ENCODE measurements at regions not wholly inside any gene's neighbourhood (a gene's known extent, or its start where the extent isn't known, plus 50 kb on each side); places are given as distances from the start of the nearest gene placed in this dataset.

- TF ChIP-seq CTCF (IDR thresholded peaks at IDR 0.05) (no peak), EZH2 (IDR thresholded peaks at IDR 0.05) (no peak), EZH2phosphoT487 (IDR thresholded peaks at IDR 0.05) (no peak)
Measured at GRCh38 chr1:70760154-70760553, 287.5 kb downstream of the PTGER3 start.
